Type B pancreatic cell (in vitro differentiated cells): ENCODE measurements at regions not wholly inside any gene's neighbourhood (a gene's known extent, or its start where the extent isn't known, plus 50 kb on each side); places are given as distances from the start of the nearest gene placed in this dataset.

Experiments
- DNase-seq: peaks from one replicate; pipeline ENCODE4 v3.0.0; 2021; ENCODE audit warnings: mixed read lengths; ENCODE audit not compliant: unreplicated experiment; ENCODE audit errors: extremely low spot score
- H3K27ac Mint-ChIP-seq: 2 replicates; pipeline ENCODE4 v1.8.0; 2021; ENCODE audit warnings: mild to moderate bottlenecking, mixed read lengths
- H3K27me3 Mint-ChIP-seq: 2 replicates; pipeline ENCODE4 v1.8.0; 2021; ENCODE audit warnings: mixed read lengths
- H3K36me3 Mint-ChIP-seq: 2 replicates; pipeline ENCODE4 v1.8.0; 2021; ENCODE audit warnings: mixed read lengths
- H3K4me1 Mint-ChIP-seq: one replicate; pipeline ENCODE4 v1.8.0; 2021; ENCODE audit warnings: mixed read lengths; ENCODE audit not compliant: unreplicated experiment
- H3K4me3 Mint-ChIP-seq: 2 replicates; pipeline ENCODE4 v1.8.0; 2021; ENCODE audit warnings: mild to moderate bottlenecking, mixed read lengths
- H3K9me3 Mint-ChIP-seq: 2 replicates; pipeline ENCODE4 v1.8.0; 2021; ENCODE audit warnings: mixed read lengths
- TF ChIP-seq, protein P1 (sequence below): fragments of 200-600 bp; sonication (generic); conservative IDR thresholded peaks from 2 replicates; pipeline ENCODE4 v1.5.0; 2021; ENCODE audit warnings: antibody characterized with exemption, mild to moderate bottlenecking

DNA sequence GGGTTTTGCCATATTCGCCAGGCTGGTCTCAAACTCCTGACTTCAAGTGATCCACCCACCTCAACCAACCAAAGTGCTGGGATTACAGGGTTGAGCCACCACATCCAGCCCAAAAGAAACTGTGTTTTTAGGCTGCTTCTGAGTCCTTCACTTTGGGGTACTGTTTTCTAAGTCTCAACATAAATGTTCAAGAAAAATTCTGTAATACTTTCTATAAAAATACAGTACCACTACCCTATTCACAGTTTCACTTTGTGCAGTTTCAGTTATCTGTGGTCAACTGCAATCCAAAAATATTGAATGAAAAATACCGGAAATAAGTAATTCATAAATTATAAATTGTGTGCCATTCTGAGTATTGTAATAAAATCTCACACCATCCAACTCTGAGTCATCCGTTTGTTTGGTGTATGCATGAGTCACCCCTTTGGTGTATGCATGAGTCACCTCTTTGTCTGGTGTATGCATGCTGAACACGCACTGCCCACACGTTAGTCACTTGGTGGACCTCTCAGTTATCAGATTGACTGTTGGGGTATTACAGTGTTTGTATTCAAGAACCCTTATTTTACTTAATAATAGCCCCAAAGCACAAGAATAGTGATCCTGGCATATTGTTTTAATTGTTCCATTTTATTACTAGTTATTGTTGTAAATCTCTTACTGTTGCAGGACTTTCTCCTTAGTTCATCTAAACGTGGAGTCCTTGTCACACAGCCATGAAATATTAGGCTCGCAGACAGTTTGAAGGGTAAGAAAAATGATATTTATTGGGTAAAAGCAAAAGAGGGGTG, 190.2 kb downstream of the FSCB start:
- Mint-ChIP-seq H3K4me3 (no peak overlapping the region), H3K4me1 (no peaks in the 10 kb centered on the region), H3K36me3 (no peaks in the 10 kb centered on the region), H3K9me3 (no peaks in the 10 kb centered on the region), H3K27ac (no peak overlapping the region), H3K27me3 (no peaks in the 10 kb centered on the region)
- no peak for DNase-seq
- TF ChIP-seq, protein P1, sequence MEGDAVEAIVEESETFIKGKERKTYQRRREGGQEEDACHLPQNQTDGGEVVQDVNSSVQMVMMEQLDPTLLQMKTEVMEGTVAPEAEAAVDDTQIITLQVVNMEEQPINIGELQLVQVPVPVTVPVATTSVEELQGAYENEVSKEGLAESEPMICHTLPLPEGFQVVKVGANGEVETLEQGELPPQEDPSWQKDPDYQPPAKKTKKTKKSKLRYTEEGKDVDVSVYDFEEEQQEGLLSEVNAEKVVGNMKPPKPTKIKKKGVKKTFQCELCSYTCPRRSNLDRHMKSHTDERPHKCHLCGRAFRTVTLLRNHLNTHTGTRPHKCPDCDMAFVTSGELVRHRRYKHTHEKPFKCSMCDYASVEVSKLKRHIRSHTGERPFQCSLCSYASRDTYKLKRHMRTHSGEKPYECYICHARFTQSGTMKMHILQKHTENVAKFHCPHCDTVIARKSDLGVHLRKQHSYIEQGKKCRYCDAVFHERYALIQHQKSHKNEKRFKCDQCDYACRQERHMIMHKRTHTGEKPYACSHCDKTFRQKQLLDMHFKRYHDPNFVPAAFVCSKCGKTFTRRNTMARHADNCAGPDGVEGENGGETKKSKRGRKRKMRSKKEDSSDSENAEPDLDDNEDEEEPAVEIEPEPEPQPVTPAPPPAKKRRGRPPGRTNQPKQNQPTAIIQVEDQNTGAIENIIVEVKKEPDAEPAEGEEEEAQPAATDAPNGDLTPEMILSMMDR = no peak

- H3K36me3 Mint-ChIP-seq = no peaks in the 10 kb centered on the region
- TF ChIP-seq, protein P1 = no peak
- no peaks in the 10 kb centered on the region for H3K4me1 Mint-ChIP-seq
- no peak for DNase-seq
- no peaks in the 10 kb centered on the region for H3K27me3 Mint-ChIP-seq
- no peak overlapping the region for H3K27ac Mint-ChIP-seq
- no peaks in the 10 kb centered on the region for H3K9me3 Mint-ChIP-seq
- H3K4me3 Mint-ChIP-seq = no peak overlapping the region
Observed at GRCh38 chr14:44309331-44309730, 197.8 kb downstream of the FSCB start.

GRCh38 chr14:44300916-44301315, 206.2 kb downstream of the FSCB start:
- TF ChIP-seq, protein P1 = no peak
- no peaks in the 10 kb centered on the region for H3K4me1 Mint-ChIP-seq
- no peak overlapping the region for H3K27ac Mint-ChIP-seq
- peaks cover 12% of the 10 kb centered on the region for H3K9me3 Mint-ChIP-seq
- no peaks in the 10 kb centered on the region for H3K27me3 Mint-ChIP-seq
- H3K4me3 Mint-ChIP-seq = no peak overlapping the region
- H3K36me3 Mint-ChIP-seq = no peaks in the 10 kb centered on the region
- DNase-seq = no peak

DNA sequence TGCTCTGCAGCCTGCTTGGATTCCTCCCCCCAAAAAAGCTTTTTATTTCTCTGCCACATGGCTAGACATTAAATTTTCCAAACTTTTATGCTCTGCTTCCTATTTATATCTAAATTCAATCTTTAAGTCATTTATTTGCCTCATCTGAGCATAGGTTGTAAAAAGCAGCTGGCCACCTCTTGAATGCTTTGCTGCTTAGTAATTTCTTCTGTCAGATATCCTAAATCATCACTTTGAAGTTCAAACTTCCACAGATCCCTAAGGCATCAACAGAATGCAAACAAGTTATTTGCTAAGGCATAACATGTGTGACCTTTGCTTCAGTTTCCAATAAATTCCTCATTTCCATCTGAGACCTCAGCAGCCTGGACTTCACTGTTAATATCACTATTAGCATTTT, 209.6 kb downstream of the FSCB start:
- Mint-ChIP-seq H3K4me1 (no peaks in the 10 kb centered on the region), H3K27ac (no peak overlapping the region), H3K9me3 (peaks cover 12% of the 10 kb centered on the region), H3K4me3 (no peak overlapping the region), H3K27me3 (no peaks in the 10 kb centered on the region), H3K36me3 (no peaks in the 10 kb centered on the region)
- TF ChIP-seq, protein P1 = no peak
- DNase-seq = no peak

- Mint-ChIP-seq H3K4me1 (no peaks in the 10 kb centered on the region), H3K4me3 (no peak overlapping the region), H3K36me3 (no peaks in the 10 kb centered on the region), H3K27me3 (no peaks in the 10 kb centered on the region), H3K27ac (no peak overlapping the region), H3K9me3 (peaks cover 5% of the 10 kb centered on the region)
- DNase-seq = no peak
- TF ChIP-seq, protein P1 = no peak
Observed at GRCh38 chr14:44291366-44291915, 215.6 kb downstream of the FSCB start.
